Neural progenitor cell (in vitro differentiated cells): ENCODE measurements at regions not wholly inside any gene's neighbourhood (a gene's known extent, or its start where the extent isn't known, plus 50 kb on each side); places are given as distances from the start of the nearest gene placed in this dataset.

Experiments used
- small RNA-seq: library from RNA; depleted of rRNA; stranded (forward); fragments of <200 nt; gene quantifications from one replicate; pipeline ENCODE3, GENCODE V24; 2015

Small RNAs in the stretch of these regions (small RNA-seq; reads per million reads assigned to genes)
- gene RF00003 (2.9 reads per million, percentile 91 among the genes with 10 or more reads in this experiment), gene RNVU1-4 (4.8 reads per million, percentile 93 among the genes with 10 or more reads in this experiment)
